Neural cell (in vitro differentiated cells): ENCODE measurements at regions not wholly inside any gene's neighbourhood (a gene's known extent, or its start where the extent isn't known, plus 50 kb on each side); places are given as distances from the start of the nearest gene placed in this dataset.

Source experiments
- H2AFZ ChIP-seq: fragments of 200-600, 300-800 bp; sonication (generic), shearing (Covaris generic); 2 replicates; pipeline ENCODE4 v1.6.0; 2014; ENCODE audit warnings: low read depth, mild to moderate bottlenecking, antibody characterized with exemption, low read length, moderate library complexity
- H3F3A ChIP-seq: fragments of 200-600 bp; shearing (Covaris generic); 2 replicates; pipeline ENCODE4 v1.6.1; 2016; ENCODE audit warnings: mild to moderate bottlenecking, moderate library complexity, mixed read lengths, antibody characterized with exemption, low read length; ENCODE audit not compliant: insufficient read depth, poor library complexity, severe bottlenecking
- H3K27ac ChIP-seq: fragments of 200-600, 300-800 bp; sonication (generic), shearing (Covaris generic); 2 replicates; pipeline ENCODE4 v1.5.1; 2014; ENCODE audit warnings: mild to moderate bottlenecking, low read length, moderate library complexity
- H3K27me3 ChIP-seq: fragments of 300-800, 200-600 bp; sonication (generic), shearing (Covaris generic); 2 replicates; pipeline ENCODE4 v1.6.0; 2014; ENCODE audit warnings: mild to moderate bottlenecking, low read depth, low read length, moderate library complexity; ENCODE audit not compliant: insufficient read depth
- H3K36me3 ChIP-seq: fragments of 300-800, 200-600 bp; sonication (generic), shearing (Covaris generic); 2 replicates; pipeline ENCODE4 v1.5.1; 2014; ENCODE audit warnings: mild to moderate bottlenecking, antibody characterized with exemption, low read length, moderate library complexity; ENCODE audit not compliant: insufficient read depth
- H3K4me2 ChIP-seq: fragments of 300-800, 200-600 bp; sonication (generic), shearing (Covaris generic); 2 replicates; pipeline ENCODE4 v1.6.0; 2014; ENCODE audit warnings: mild to moderate bottlenecking, low read length
- H3K4me3 ChIP-seq: fragments of 300-800, 200-600 bp; sonication (generic), shearing (Covaris generic); 2 replicates; pipeline ENCODE4 v1.5.1; 2014; ENCODE audit warnings: mild to moderate bottlenecking, low read length, moderate library complexity
- H3K79me2 ChIP-seq: fragments of 200-600 bp; shearing (Covaris generic); replicated peaks from 2 replicates; pipeline ENCODE4 v1.6.0; 2014; ENCODE audit warnings: mild to moderate bottlenecking, low read length, moderate library complexity; ENCODE audit not compliant: insufficient read depth
- H3K9ac ChIP-seq: fragments of 300-800, 200-600 bp; sonication (generic), shearing (Covaris generic); 2 replicates; pipeline ENCODE4 v1.6.1; 2016; ENCODE audit warnings: mild to moderate bottlenecking, low read length, mixed read lengths
- H3K9me2 ChIP-seq: fragments of 200-600 bp; shearing (Covaris generic); 2 replicates; pipeline ENCODE4 v1.6.1; 2016; ENCODE audit warnings: mild to moderate bottlenecking, low read length, mixed read lengths; ENCODE audit not compliant: insufficient read depth
- H3K9me3 ChIP-seq: fragments of 200-600, 300-800 bp; sonication (generic), shearing (Covaris generic); 2 replicates; pipeline ENCODE4 v1.6.1; 2016; ENCODE audit warnings: mild to moderate bottlenecking, mixed run types, low read length, moderate library complexity, mixed read lengths
- H4K20me1 ChIP-seq: fragments of 200-600 bp; shearing (Covaris generic); 2 replicates; pipeline ENCODE4 v1.6.1; 2016; ENCODE audit warnings: mild to moderate bottlenecking, mixed run types; ENCODE audit not compliant: insufficient read depth
- EP300 ChIP-seq: fragments of 450-650 bp; conservative IDR thresholded peaks from 2 replicates; pipeline ENCODE4 v1.6.1; 2014; ENCODE audit warnings: antibody characterized with exemption, mild to moderate bottlenecking, moderate library complexity; ENCODE audit not compliant: poor library complexity, severe bottlenecking
- EZH2 ChIP-seq: fragments of 200-600, 300-800 bp; shearing (Covaris generic), sonication (generic); IDR thresholded peaks from 2 replicates; pipeline ENCODE4 v1.6.1; 2014; ENCODE audit warnings: antibody characterized with exemption, low read length, borderline replicate concordance, mild to moderate bottlenecking; ENCODE audit not compliant: insufficient read depth, poor library complexity, severe bottlenecking
- MXI1 ChIP-seq: fragments of 450-650 bp; conservative IDR thresholded peaks from 2 replicates; pipeline ENCODE4 v1.6.1; 2014; ENCODE audit warnings: antibody characterized with exemption, mild to moderate bottlenecking; ENCODE audit not compliant: poor library complexity, severe bottlenecking
- POLR2AphosphoS5 ChIP-seq: IDR thresholded peaks from 2 replicates; pipeline ENCODE4 v1.6.1; 2012
- RAD21 ChIP-seq: fragments of 450-650 bp; conservative IDR thresholded peaks from 2 replicates; pipeline ENCODE4 v1.6.1; 2014; ENCODE audit warnings: antibody characterized with exemption, mild to moderate bottlenecking, moderate library complexity
- SMC3 ChIP-seq: fragments of 450-650 bp; conservative IDR thresholded peaks from 2 replicates; pipeline ENCODE4 v1.6.1; 2014; ENCODE audit warnings: antibody characterized with exemption, mild to moderate bottlenecking, moderate library complexity; ENCODE audit not compliant: poor library complexity
- TAF1 ChIP-seq: IDR thresholded peaks from 2 replicates; pipeline ENCODE4 v1.6.1; 2012; ENCODE audit warnings: low read depth
- TF ChIP-seq, protein P1 (sequence below): IDR thresholded peaks from 2 replicates; pipeline ENCODE4 v1.6.1; 2012; ENCODE audit warnings: borderline replicate concordance
- TF ChIP-seq, protein P2 (sequence below): fragments of 450-650 bp; IDR thresholded peaks from 2 replicates; pipeline ENCODE4 v1.5.1; 2014; ENCODE audit warnings: antibody characterized with exemption, mild to moderate bottlenecking, moderate library complexity; ENCODE audit not compliant: poor library complexity, severe bottlenecking

GRCh38 chr2:42953216-42953615 is 160.8 kb upstream of the HAAO start:
- Histone ChIP-seq H3F3A (no peaks in the 10 kb centered on the region), H3K9me2 (no peaks in the 10 kb centered on the region), H3K27ac (no peak overlapping the region), H3K36me3 (no peaks in the 10 kb centered on the region), H3K9ac (no peak overlapping the region), H2AFZ (no peak overlapping the region), H3K79me2 (no peaks in the 10 kb centered on the region), H3K9me3 (no peaks in the 10 kb centered on the region), H3K27me3 (no peaks in the 10 kb centered on the region), H4K20me1 (no peaks in the 10 kb centered on the region), H3K4me2 (no peak overlapping the region), H3K4me3 (no peak overlapping the region)
- TF ChIP-seq POLR2AphosphoS5 = no peak
- TF ChIP-seq MXI1 = no peak
- no peak for TF ChIP-seq TAF1
- TF ChIP-seq RAD21 = no peak
- TF ChIP-seq SMC3 = no peak
- no peak for TF ChIP-seq EP300
- TF ChIP-seq, protein P1, sequence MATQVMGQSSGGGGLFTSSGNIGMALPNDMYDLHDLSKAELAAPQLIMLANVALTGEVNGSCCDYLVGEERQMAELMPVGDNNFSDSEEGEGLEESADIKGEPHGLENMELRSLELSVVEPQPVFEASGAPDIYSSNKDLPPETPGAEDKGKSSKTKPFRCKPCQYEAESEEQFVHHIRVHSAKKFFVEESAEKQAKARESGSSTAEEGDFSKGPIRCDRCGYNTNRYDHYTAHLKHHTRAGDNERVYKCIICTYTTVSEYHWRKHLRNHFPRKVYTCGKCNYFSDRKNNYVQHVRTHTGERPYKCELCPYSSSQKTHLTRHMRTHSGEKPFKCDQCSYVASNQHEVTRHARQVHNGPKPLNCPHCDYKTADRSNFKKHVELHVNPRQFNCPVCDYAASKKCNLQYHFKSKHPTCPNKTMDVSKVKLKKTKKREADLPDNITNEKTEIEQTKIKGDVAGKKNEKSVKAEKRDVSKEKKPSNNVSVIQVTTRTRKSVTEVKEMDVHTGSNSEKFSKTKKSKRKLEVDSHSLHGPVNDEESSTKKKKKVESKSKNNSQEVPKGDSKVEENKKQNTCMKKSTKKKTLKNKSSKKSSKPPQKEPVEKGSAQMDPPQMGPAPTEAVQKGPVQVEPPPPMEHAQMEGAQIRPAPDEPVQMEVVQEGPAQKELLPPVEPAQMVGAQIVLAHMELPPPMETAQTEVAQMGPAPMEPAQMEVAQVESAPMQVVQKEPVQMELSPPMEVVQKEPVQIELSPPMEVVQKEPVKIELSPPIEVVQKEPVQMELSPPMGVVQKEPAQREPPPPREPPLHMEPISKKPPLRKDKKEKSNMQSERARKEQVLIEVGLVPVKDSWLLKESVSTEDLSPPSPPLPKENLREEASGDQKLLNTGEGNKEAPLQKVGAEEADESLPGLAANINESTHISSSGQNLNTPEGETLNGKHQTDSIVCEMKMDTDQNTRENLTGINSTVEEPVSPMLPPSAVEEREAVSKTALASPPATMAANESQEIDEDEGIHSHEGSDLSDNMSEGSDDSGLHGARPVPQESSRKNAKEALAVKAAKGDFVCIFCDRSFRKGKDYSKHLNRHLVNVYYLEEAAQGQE = no peak
- TF ChIP-seq EZH2 = no peak
- TF ChIP-seq, protein P2, sequence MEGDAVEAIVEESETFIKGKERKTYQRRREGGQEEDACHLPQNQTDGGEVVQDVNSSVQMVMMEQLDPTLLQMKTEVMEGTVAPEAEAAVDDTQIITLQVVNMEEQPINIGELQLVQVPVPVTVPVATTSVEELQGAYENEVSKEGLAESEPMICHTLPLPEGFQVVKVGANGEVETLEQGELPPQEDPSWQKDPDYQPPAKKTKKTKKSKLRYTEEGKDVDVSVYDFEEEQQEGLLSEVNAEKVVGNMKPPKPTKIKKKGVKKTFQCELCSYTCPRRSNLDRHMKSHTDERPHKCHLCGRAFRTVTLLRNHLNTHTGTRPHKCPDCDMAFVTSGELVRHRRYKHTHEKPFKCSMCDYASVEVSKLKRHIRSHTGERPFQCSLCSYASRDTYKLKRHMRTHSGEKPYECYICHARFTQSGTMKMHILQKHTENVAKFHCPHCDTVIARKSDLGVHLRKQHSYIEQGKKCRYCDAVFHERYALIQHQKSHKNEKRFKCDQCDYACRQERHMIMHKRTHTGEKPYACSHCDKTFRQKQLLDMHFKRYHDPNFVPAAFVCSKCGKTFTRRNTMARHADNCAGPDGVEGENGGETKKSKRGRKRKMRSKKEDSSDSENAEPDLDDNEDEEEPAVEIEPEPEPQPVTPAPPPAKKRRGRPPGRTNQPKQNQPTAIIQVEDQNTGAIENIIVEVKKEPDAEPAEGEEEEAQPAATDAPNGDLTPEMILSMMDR = no peak

DNA sequence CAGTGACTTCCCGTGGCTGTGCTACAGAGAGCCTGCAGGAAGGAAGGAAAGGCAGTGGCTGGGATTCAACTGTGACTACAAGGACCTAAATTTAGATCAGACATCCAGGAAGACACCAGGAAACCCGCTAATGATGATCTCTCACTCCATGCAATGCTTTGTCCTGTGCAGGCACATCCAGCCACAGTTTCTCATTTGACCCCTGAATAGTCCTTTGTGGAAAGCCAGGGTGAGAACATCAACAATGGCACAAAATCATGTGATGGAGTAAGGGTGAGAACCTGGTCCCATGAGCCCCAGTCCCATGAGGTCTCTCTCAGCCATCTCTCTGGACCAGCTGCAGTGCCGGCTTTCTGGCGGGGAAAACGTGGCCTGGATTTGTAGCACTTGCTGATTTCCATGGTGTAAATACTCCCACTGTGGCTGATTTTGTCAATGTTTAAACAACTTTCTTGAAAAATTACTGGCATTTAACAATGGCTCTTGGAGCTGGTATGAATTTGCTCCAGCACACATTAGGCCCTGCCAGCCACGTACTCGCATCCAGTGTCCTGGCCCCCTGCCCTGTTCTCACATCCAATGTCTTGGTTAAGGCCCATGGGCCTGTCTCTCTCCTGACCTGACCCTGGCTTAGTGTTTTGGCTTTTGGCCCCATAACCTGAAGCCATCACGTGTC is 159.0 kb upstream of the HAAO start:
- Histone ChIP-seq H2AFZ (no peak overlapping the region), H3K4me2 (no peak overlapping the region), H3K9me2 (no peaks in the 10 kb centered on the region), H3K9ac (no peak overlapping the region), H3K27me3 (no peaks in the 10 kb centered on the region), H3F3A (no peaks in the 10 kb centered on the region), H4K20me1 (no peaks in the 10 kb centered on the region), H3K79me2 (no peaks in the 10 kb centered on the region), H3K36me3 (no peaks in the 10 kb centered on the region), H3K9me3 (no peaks in the 10 kb centered on the region), H3K27ac (no peak overlapping the region), H3K4me3 (no peak overlapping the region)
- TF ChIP-seq TAF1 (no peak), EP300 (no peak), RAD21 (no peak), POLR2AphosphoS5 (no peak), EZH2 (no peak), MXI1 (no peak), SMC3 (no peak)
- TF ChIP-seq, protein P1 = no peak
- TF ChIP-seq, protein P2 = no peak
